DND-41 (cell line): ENCODE measurements at regions not wholly inside any gene's neighbourhood (a gene's known extent, or its start where the extent isn't known, plus 50 kb on each side); places are given as distances from the start of the nearest gene placed in this dataset.

Source experiments
- ATAC-seq: fragments of 200-7000 bp; cut with Tn5 transposase; 3 replicates; pipeline ENCODE4 v1.9.1; 2021; ENCODE audit warnings: low read depth; ENCODE audit not compliant: insufficient read depth
- DNase-seq: peaks from one replicate; pipeline ENCODE4 v3.0.0-alpha.2; 2020
- H2AFZ ChIP-seq: 2 replicates; pipeline ENCODE4 v1.6.0; 2012; ENCODE audit warnings: low read depth, low read length
- H3K27ac ChIP-seq: 2 replicates; pipeline ENCODE4 v1.5.1; 2012; ENCODE audit warnings: low read length, inconsistent platforms
- H3K27me3 ChIP-seq: fragments of 200-600 bp; sonication (generic); 2 replicates; pipeline ENCODE4 v1.6.0; 2012; ENCODE audit warnings: low read length, mild to moderate bottlenecking, inconsistent platforms; ENCODE audit not compliant: insufficient read depth, poor library complexity
- H3K36me3 ChIP-seq: 2 replicates; pipeline ENCODE4 v1.5.1; 2012; ENCODE audit warnings: low read length, inconsistent platforms; ENCODE audit not compliant: insufficient read depth
- H3K4me1 ChIP-seq: 2 replicates; pipeline ENCODE4 v1.5.1; 2012; ENCODE audit warnings: mild to moderate bottlenecking, low read length; ENCODE audit not compliant: insufficient read depth
- H3K4me2 ChIP-seq: 2 replicates; pipeline ENCODE4 v1.6.0; 2012; ENCODE audit warnings: mild to moderate bottlenecking, moderate library complexity, low read length, inconsistent platforms; ENCODE audit not compliant: insufficient read depth
- H3K4me3 ChIP-seq, 2 experiments: fragments of 200-600 bp in 1 of 2; shearing (Covaris generic) in 1 of 2; 2 replicates each; pipeline ENCODE4 v1.5.1; 2012 to 2016; ENCODE audit warnings: inconsistent platforms in 2 of 2, low read length in 2 of 2, mild to moderate bottlenecking in 2 of 2, low read depth in 1 of 2, moderate library complexity in 1 of 2
- H3K79me2 ChIP-seq: 2 replicates; pipeline ENCODE4 v1.6.0; 2012; ENCODE audit warnings: low read length, inconsistent platforms; ENCODE audit not compliant: insufficient read depth
- H3K9ac ChIP-seq: 2 replicates; pipeline ENCODE4 v1.6.0; 2012; ENCODE audit warnings: low read depth, mild to moderate bottlenecking, inconsistent platforms, low read length, moderate library complexity
- H3K9me3 ChIP-seq: 2 replicates; pipeline ENCODE4 v1.5.1; 2012; ENCODE audit warnings: low read length, moderate library complexity, mild to moderate bottlenecking, inconsistent platforms; ENCODE audit not compliant: insufficient read depth, severe bottlenecking
- H4K20me1 ChIP-seq: 2 replicates; pipeline ENCODE4 v1.6.0; 2012; ENCODE audit warnings: low read length; ENCODE audit not compliant: insufficient read depth
- CTCF ChIP-seq: IDR thresholded peaks from 2 replicates; pipeline ENCODE4 v1.5.1; 2012; ENCODE audit warnings: borderline replicate concordance, low read length, moderate library complexity, mild to moderate bottlenecking; ENCODE audit not compliant: poor library complexity, severe bottlenecking; ENCODE audit errors: extremely low read depth
- EZH2 ChIP-seq: IDR thresholded peaks from 3 replicates; pipeline ENCODE4 v1.6.1; 2012; ENCODE audit warnings: borderline replicate concordance, low read depth, mild to moderate bottlenecking, moderate library complexity, low read length, inconsistent platforms; ENCODE audit not compliant: severe bottlenecking

- H3K4me2 ChIP-seq, result no peak overlapping the region
- peaks cover 38% of the 10 kb centered on the region for H3K4me1 ChIP-seq
- no peaks in the 10 kb centered on the region for H4K20me1 ChIP-seq
- no peaks in the 10 kb centered on the region for H3K9me3 ChIP-seq
- ATAC-seq, result no peak
- no peaks in the 10 kb centered on the region for H3K36me3 ChIP-seq
- TF ChIP-seq CTCF (no peak), EZH2 (no peak)
- no peak overlapping the region for H3K27ac ChIP-seq
- H3K4me3 ChIP-seq, result no peak overlapping the region
- no peaks in the 10 kb centered on the region for H3K79me2 ChIP-seq
- DNase-seq, result no peak
- H2AFZ ChIP-seq, result no peak overlapping the region
- H3K9ac ChIP-seq, result no peak overlapping the region
- H3K27me3 ChIP-seq, result no peaks in the 10 kb centered on the region
Measured at GRCh38 chr6:14337152-14337551, 219.6 kb downstream of the CD83 start.

GRCh38 chr6:14339172-14339571 lies 221.6 kb downstream of the CD83 start:
- H2AFZ ChIP-seq, result no peak overlapping the region
- TF ChIP-seq EZH2, result no peak
- no peak for TF ChIP-seq CTCF
- no peaks in the 10 kb centered on the region for H3K79me2 ChIP-seq
- H4K20me1 ChIP-seq, result no peaks in the 10 kb centered on the region
- ATAC-seq, result no peak
- no peaks in the 10 kb centered on the region for H3K36me3 ChIP-seq
- H3K27ac ChIP-seq, result peak overlapping the region; percentile 63
- H3K9me3 ChIP-seq, result no peaks in the 10 kb centered on the region
- H3K4me1 ChIP-seq, result peaks cover 38% of the 10 kb centered on the region
- H3K4me2 ChIP-seq, result no peak overlapping the region
- H3K27me3 ChIP-seq, result no peaks in the 10 kb centered on the region
- DNase-seq, result no peak
- H3K4me3 ChIP-seq, result no peak overlapping the region
- no peak overlapping the region for H3K9ac ChIP-seq

GRCh38 chr6:14339711-14340584 lies 222.4 kb downstream of the CD83 start:
- Histone ChIP-seq H3K9ac (no peak overlapping the region), H3K36me3 (no peaks in the 10 kb centered on the region), H3K27ac (peak overlapping the region; percentile 63), H3K9me3 (no peaks in the 10 kb centered on the region), H4K20me1 (no peaks in the 10 kb centered on the region), H3K79me2 (no peaks in the 10 kb centered on the region), H3K4me2 (no peak overlapping the region), H3K4me3 (no peak overlapping the region), H3K27me3 (no peaks in the 10 kb centered on the region), H2AFZ (peak overlapping the region; percentile 42; the same call in 1 of the 2 replicates), H3K4me1 (peaks cover 38% of the 10 kb centered on the region)
- TF ChIP-seq EZH2 (no peak), CTCF (no peak)
- peak; percentile 48 for ATAC-seq
- DNase-seq, result no peak
